HG03520 (cell line): ENCODE measurements at regions not wholly inside any gene's neighbourhood (a gene's known extent, or its start where the extent isn't known, plus 50 kb on each side); places are given as distances from the start of the nearest gene placed in this dataset.

Source experiments
- ATAC-seq: cut with Tn5 transposase; IDR thresholded peaks from one replicate; pipeline ENCODE4 v1.9.1; 2021; ENCODE audit warnings: mild to moderate bottlenecking, moderate library complexity; ENCODE audit not compliant: unreplicated experiment

GRCh38 chr13:34764246-34764645 lies 177.8 kb upstream of the NBEA start:
- no peak for ATAC-seq

GRCh38 chr13:34765446-34766180 lies 176.5 kb upstream of the NBEA start:
- no peak for ATAC-seq

- ATAC-seq, result no peak
These were observed 174.3 kb upstream of the NBEA start for GRCh38 chr13:34767778-34768177.

- no peak for ATAC-seq
These were observed 169.9 kb upstream of the NBEA start for GRCh38 chr13:34772206-34772605.

GRCh38 chr13:34772881-34773280 lies 169.2 kb upstream of the NBEA start:
- no peak for ATAC-seq

GRCh38 chr13:34776390-34776981 lies 165.6 kb upstream of the NBEA start:
- no peak for ATAC-seq

- no peak for ATAC-seq
These were observed 164.8 kb upstream of the NBEA start for GRCh38 chr13:34777089-34777913.

- ATAC-seq, result no peak
These were observed 164.2 kb upstream of the NBEA start for GRCh38 chr13:34777914-34778303.

GRCh38 chr13:34779171-34779570 lies 162.9 kb upstream of the NBEA start:
- ATAC-seq, result no peak

- no peak for ATAC-seq
These were observed 148.8 kb upstream of the NBEA start for GRCh38 chr13:34793301-34793700.

- ATAC-seq, result no peak
These were observed 138.3 kb upstream of the NBEA start for GRCh38 chr13:34803756-34804155.

GRCh38 chr13:34805347-34805746 lies 136.7 kb upstream of the NBEA start:
- ATAC-seq, result no peak

GRCh38 chr13:34808649-34809048 lies 133.4 kb upstream of the NBEA start:
- ATAC-seq, result no peak

GRCh38 chr13:34810996-34811395 lies 131.1 kb upstream of the NBEA start:
- no peak for ATAC-seq

GRCh38 chr13:34815526-34815925 lies 126.5 kb upstream of the NBEA start:
- ATAC-seq, result no peak

- ATAC-seq, result no peak
These were observed 125.7 kb upstream of the NBEA start for GRCh38 chr13:34816245-34816884.

- ATAC-seq, result no peak
These were observed 125.0 kb upstream of the NBEA start for GRCh38 chr13:34816908-34817665.

GRCh38 chr13:34822650-34823049 lies 119.4 kb upstream of the NBEA start:
- ATAC-seq, result no peak

- ATAC-seq, result no peak
These were observed 115.6 kb upstream of the NBEA start for GRCh38 chr13:34826432-34826831.

GRCh38 chr13:34833562-34834182 lies 108.4 kb upstream of the NBEA start:
- no peak for ATAC-seq
